NCI-H69 (cell line): ENCODE measurements at regions not wholly inside any gene's neighbourhood (a gene's known extent, or its start where the extent isn't known, plus 50 kb on each side); places are given as distances from the start of the nearest gene placed in this dataset.

Experiments
- DNase-seq: peaks from one replicate; lab custom pipeline; 2025; lab: John Stamatoyannopoulos, UW

DNA sequence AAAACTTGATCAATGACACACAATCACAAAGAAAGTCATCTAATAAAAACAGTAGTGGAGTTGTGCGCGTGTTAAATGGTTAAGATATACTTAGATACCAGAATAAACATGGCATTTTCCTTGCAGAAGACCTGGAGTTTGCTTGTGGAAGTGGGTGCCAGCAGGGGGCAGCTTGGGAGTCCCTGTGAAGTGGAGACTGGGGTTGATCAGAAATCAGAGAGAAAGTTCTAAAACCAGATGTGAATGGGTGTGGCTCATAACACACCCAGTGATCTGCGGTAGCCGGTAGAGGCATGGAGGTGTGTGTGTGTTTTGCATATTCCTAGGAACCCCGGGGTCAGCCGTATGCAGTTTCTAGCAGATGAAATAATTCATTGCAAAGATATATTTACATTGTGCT, 300.1 kb upstream of the TRIB2 start:
- DNase-seq: no peak

DNA sequence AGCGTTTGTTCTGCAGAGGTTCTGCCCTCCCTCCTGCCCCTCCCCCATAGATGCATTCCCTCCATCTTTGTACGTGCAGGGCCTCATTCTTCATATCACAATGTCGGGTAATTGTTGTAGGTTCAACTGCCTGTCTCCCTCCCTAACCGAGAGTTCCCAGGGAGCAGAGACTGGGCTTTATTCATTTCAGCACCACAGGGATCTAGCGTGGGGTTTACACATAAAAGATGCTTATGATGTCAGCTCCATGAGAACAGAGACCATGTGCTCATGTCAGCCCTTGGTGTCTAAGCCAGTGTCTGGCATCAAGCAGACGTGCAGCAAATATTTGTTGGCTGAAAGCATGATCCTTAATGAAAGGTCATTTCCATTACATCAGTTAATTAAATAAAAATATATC, 298.9 kb upstream of the TRIB2 start:
- DNase-seq: peak; percentile 5

DNA sequence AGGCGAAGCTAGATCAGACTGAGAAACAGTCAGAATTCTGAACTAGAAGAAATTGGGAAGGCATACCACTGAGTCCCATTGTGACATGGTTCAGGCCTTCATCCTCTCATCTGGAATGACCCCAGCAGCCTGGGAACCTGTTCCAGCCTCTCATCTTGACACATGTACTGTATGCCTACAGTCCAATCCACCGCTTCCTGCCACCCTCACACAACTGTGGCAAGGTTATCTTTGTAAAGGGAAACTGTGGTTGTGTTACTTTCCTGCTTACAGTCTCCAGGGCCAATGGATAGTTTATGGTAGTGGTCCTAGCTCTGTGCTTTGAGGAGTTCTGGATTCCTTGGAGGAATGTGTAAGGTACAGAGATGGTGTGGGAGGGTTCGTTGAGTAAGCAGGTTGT, 296.9 kb upstream of the TRIB2 start:
- no peak for DNase-seq

DNA sequence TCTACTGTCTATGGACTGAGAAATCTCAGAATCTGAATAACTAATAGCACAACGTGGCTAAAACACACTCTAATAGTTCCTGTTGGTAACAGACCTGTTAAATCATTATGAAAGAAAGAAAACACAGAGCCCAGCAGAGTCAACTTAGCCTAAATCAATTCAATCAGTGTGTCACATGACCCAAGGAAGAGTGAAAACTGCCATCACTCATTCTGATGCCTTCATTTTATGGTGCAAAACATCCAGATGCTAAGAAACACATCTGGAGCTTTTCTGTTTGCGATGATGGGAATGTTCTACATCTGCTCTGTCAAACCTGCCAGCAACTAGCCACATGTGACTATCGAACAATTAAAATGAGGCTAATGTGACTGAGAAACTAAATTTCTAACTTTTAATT, 295.7 kb upstream of the TRIB2 start:
- DNase-seq: no peak

DNA sequence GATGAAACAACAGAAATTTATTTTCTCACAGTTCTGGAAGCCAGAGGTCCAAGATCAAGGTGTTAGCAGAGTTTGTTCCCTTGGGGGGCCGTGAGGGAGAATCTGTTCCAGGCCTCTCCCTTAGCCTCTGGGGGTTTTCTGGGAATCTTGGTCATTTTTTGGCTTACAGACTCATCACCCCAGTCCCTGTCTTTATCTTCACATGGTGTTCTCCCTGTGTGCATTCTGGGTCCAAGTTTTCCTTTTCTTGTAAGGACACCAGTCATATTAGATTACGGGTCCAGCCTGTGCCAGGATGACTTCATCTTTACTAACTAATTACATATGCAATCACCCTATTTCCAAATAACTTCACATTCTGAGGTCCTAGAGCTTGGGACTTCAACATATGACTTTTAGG, 292.5 kb upstream of the TRIB2 start:
- DNase-seq: no peak

DNA sequence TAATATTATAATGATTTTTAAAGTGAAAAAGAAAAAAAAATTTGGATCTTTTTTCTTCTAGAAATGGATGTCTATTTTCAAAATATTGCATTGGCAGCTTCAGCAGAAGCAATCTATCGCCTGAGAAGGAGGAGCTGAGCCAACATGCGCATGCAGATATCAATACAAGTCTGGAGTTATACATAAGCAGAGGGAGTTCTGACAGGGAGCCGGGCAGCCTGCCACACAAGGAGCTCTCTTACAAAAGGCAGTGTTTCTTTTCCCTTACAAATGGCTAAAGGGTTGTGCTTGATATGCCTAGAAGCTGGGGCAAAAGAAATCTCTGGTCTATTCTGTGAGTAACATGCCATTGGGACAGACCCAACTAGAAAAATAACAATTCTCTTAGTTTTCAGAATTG, 291.9 kb upstream of the TRIB2 start:
- DNase-seq: no peak

DNA sequence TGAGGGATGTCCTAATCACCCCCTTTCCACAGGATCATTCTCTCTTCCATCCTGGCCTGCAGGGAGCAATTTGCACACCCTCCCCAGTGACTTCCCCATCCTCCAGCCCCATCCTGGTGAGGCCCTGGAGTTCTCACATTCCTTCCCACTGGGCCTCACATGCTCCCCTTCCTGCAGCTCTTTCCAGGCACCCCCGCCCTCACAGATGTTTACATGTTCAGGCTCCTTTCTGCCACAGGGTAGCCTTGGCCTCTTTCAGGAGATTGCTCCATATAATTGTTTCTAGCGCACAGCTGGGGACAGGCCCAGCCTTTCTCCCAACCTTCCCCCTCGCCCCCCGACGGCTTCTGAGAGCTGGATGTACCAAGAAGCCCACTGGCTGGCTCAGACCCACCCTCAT, 288.4 kb upstream of the TRIB2 start:
- DNase-seq: no peak

DNA sequence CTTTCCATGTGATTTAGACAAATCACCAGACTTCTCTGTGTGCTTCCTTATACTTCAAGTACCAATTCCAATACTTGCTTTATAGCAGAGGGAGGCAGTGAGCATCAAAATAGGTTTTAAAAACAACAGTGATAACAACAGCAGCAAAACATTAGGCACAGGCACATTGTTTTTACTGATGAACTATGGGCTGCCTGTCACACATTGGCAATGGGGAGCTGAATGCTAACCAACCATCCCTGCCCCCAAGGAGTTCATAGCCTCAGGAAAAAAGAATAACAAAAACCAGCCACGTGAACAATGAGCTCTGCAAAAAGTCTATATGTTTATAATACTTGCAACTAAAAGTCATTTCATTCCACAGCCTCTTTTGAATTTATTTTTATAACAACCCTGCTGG, 287.9 kb upstream of the TRIB2 start:
- DNase-seq: no peak

DNA sequence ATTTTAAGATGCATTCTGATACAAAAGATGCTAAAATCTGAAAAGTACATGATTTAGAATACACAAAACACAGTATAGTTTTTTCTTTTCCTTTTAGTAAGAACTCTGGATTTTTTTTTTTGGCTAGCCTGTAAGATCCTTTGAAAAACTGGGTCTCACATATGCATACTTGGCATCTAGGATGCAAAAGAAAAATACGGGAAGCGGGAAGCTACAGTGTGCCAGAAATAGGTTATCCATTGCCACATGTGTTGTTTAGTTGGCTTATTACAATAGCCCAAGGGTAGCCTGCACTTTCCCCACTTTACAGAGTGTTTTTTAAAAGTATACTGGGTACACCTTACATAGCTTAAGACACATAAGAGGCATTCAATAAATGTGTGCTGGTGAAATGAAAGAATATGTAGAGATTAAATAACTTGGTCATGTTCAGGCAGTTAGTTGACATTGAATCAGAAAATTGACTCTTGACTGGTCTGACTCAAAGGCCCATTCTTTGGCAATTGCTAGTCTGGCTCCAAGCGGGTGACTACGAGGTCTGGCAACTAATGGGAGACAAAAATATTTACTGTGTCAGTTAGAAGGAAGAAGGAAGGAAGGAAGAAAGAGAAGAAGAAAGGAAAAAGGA, 286.8 kb upstream of the TRIB2 start:
- DNase-seq: no peak

DNA sequence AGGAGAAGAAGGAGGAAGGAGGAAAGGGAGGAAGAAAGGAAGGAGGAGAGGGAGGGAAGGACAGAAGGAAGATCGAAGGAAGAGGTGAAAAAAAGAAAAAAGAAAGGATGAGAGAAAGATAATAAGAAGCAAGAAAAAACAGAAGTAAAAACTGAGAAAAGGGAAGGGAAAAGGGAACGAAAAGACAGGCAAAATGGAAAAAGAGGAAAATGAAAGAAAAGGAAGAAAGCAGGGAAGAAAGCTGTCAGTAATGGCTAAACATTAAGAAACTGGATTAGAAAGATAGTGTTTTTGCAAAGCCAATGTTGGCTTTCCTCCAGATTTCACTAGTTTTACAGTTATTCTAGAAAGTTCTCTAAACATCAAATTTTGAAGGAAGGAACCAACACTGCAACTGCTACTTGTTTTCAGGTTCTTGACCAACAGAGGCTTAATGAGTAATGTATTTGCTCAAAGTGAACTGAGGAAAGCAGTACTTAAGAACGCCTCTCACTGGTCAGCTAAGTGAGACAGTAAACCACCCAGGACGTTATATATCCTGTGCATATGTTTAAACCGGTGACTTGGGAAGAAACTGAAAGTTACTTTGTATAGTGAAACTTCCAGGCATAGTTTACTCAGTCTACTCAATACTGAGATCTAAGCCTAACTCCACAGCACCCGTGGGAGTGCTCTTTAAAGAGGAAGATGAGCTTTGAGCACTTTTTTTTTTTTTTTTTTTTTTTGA, 286.2 kb upstream of the TRIB2 start:
- DNase-seq: no peak

DNA sequence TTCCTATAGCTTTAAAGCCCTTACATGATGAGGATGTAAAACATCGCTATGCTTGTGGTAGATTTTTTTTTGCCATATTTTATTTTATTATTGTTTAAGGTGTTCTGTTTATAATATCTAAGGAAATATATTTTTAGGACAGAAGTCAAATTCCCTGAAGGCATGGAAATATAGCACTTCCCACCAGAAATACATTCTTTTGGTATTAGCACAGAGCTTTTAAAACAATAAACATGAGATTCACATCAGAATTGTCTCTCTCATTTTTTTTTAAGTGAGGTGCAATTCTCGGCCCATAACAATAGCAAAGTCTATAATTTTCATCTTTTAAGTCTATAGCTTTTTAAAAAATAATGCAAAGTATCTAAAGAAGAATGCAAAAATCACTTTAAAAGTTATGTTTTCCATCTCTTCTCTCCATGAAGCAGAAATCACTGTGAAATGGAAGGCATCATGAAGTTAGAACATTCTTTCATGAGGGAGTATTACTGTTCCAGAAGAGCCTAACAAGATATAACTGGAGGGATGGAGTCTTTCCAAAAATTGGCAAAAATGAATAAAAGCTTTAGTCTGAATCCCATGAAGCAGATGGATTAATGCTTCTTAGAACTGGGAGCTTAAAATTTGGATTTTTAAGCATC, 283.6 kb upstream of the TRIB2 start:
- no peak for DNase-seq

DNA sequence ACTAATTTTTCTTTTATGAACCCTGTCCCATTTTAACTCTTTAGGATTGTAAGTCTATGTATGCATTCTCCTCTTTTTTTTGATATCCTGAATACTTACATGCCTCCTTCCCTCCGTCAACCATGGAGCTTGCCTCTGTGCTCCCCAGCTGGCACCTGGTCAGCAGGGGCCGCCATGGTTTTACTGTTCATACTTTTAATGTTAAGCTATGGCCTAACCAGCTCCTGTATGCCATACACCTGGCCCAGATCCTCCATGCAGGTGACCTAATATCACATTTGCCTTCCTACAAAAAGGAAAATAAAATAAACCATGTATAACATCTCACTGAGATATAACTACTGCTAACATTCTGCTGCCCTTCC, 283.1 kb upstream of the TRIB2 start:
- DNase-seq: no peak

DNA sequence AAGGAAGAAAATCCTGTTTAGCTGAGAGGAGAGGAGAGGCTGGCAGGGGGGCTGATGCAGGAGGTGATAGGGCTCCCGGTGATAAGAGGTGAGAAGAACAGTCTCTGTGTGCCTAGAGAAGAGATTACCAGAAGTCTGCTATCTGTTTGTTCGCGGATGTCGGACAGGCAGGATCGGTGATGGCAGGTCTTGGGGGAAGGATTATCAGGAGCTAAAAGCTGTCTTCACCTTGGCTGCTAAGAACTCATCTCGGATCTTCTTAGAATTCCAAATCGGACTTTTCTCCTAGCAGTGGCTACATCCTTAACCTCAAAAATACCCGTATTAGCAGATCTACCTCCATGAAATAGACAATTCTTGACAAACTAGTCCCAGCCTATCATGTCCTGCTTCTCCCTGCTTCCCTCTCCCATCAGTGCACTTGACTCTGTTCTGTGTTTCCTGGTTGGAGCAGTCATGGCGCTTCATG, 282.1 kb upstream of the TRIB2 start:
- DNase-seq: no peak

DNA sequence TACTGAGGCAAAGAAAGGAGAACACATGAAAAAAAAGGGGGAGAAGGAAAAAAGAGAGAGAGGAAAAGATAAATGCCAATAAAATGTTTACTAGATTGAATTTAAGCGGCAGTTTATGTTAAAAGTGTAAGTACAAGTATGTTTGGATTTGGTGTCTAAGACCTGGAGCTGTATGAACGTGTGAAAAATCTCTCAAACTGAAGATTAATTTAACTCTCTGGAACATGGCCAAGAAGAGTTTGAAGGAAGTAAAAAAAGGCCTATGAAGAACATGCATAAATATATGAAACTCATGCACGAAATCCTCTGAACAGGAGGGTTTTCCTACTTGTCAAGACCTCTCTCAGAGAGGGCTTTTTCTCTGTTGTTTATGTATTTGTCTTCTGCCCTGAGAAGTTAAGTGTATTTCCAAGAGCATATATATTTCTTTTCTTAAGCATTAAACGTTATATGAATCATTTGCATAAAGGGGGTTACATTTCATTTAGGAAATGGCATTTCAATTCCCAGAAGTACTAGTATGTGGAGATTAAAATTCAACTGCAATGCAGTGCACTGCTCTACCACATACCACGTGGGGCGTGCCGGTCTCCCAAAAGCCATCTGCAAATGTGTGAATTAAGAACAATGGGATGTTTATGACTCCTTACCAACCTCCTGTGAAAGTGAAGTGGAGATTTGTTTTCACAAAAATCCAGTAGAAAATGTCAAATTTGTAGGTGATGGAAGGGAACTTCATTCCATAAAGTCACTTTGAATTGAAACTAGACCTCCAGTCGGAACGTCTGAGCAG, 281.1 kb upstream of the TRIB2 start:
- no peak for DNase-seq

DNA sequence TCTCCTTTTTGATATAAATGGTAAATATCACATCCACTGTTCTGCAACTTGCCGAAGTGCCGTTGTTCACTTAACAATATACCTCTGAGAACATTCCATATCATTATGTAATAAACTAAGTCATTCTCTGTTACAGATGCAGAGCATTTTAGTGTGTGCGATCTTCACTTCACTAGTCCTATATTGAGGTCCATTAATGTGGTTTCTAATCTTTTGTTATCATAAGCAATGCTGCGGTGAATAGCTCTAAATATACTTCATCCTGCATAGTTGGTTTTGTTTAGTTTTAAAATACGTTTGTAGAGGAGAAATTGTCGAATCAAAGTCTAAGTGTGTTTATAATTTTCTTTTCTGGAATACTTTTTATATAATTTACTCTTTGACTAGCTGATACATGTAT, 280.3 kb upstream of the TRIB2 start:
- DNase-seq: no peak

DNA sequence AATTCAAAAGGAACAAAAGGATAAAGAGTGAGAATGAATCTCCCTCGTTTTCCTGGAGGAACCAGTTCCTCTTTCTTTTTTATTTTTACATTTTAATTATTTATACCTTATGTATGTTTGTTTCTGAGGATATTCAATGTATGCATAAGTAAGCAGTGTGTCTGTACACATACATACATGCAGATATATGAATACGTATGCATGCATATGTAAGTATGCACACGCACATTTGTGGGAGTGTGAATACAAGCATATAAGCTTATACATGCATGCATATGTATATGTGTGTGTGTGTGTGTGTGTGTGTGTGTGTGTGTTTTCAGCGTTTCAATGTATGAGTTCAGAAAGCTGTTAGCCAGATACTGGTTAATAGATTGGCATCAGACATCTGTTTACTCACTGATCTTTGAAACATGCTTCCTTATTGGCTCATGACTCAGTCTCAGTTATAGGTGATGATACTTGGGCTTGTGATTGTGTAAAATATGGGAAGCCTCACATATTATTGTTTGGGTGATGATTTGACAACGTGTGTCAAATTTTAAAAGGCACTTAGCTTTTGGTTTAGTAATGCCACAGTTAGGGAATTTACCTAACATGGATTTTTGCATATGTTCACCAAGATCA, 279.7 kb upstream of the TRIB2 start:
- no peak for DNase-seq

DNA sequence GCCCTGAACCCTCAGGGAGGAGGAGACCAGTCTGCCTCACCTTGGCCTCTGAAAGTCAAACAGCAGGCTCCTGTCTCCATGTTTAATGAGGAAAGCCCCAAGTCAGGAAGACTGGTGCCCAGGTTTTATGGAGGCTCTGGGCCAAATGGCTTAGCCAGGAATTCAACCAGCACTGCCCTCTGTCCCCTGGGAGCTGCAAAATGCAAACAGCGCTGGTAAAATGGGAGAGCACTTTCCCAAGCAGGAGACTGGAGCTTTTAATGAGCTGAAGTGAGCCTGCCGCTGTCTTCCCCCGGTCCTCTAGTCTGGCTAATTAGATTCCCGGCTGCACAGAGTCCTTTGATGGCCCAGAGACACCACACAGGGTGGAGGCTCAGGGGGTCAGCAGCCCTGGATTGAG, 276.0 kb upstream of the TRIB2 start:
- no peak for DNase-seq

DNA sequence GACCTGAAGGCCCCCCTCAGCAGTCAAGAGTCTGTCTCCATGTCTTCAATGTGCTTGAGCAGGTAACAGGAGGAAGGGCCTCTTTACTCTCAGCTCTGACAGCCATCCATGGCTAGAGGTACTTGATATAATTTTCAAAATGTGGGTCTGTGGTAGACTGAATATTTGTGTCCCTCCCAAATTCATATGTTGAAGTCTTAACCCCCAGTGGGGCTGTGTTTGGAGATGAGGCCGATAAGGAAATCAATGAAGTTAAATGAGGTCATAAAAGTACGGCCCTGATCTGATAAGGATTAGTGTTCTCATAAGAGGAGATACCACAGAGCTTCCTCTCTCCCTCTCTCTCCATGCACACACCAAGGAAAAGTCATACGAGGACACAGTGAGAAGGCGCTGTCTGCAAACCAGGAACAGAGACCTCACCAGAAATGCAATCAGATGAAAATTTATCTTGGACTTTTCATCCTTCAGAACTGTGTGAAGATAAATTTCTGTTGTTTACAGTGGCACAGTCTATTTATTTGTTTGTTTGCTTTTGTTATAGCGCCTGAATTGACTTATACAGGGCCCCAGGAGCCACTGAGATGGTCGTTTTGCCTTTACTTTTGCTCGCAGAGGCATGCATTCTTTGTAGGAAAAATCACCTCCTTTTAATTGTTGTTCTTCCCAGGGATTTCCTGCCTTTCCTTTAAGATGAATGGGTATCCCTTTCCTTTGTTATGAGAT, 274.8 kb upstream of the TRIB2 start:
- DNase-seq: no peak

DNA sequence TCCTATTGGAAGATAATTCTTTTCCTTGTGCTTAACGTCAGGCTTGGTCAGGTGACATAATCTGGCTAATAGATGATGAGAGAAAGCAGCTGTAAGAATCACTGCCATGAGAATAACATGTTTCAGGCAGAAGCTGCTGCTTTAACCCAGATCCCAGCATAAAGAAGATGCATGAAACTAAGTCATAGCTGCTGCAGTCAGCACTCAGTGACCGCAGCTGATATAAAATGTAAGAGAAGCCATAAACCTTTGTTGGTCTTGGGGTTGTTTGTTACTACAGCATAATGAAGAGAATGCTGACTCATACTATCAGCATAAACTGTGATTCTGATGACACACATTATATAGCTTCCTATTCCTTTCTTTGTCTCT, 274.3 kb upstream of the TRIB2 start:
- DNase-seq: no peak

DNA sequence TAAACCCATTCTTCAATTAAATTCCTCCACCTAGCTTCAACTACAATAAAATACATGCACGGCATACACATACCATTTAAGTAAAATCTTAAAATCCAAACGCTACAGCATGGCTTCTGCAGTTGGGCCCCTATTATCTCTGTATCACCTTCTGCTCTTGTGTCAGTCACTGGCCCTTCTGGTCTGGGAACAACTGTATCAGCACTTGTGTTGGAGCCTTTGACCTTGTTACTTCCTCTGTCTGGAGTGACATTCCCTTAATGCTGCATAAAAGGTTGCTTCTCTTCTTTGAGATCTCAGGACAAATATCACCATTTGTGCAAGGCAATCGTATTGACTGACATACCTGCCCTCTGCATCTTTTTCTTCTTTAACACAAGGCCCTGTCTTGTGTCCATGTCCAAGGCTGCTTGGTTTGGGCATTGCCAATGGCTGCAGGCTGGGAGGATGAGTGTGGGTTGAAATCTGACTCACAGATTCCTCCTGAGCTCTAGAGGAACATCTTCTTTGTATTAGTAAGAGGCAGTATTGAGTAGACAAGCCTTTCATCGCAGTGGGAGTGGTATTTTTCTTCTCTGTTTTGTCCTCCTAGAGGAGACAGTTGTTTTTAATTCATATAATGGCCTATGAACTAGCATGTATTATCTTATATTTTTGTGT, 267.8 kb upstream of the TRIB2 start:
- DNase-seq: no peak

DNA sequence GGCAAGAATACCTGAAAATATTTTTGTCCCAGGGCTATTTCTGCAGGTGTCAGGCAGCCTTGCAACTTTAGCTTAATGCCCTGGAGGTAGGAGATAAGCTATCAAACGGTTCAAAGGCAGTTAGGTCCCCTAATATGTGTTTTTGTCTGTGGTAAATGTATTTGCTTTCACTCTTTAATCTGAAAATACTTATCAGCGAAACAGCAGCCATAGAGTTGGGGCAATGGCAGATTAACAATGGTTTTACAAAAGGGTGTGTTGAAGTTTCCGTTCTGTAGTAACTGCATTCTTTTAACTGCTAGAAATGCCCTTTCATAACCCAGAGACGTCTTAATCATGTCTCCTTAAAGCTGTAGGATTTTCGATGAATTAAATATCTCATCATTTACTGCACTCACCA, 265.0 kb upstream of the TRIB2 start:
- no peak for DNase-seq
